ENCODE measurements at regions not wholly inside any gene's neighbourhood (a gene's known extent, or its start where the extent isn't known, plus 50 kb on each side); places are given as distances from the start of the nearest gene placed in this dataset.
A peak's percentile ranks its signal among the peaks of the same experiment; 100 is the strongest.

DNA sequence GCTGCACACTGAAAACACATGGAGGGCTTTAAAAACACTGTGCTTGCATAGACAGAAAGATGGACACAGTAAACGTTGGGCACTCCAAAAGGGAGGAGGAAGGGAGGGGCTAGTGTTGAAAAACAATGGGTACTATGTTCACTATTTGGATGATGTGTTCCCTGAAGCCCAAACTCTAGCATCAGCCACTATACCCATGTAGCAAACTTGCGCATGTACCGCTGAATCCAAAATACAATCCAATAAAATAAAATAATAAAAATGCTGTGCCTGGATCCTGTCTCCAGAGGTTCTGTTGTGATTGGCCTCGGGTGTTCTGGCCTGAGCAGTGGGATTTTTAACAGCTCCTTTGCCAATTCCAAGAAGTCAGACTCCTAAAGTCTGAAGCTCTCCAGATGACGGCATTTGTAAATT, 166.0 kb downstream of the TMEM182 start:
- DNase-seq (ENCODE audit: low spot score): no peak

DNA sequence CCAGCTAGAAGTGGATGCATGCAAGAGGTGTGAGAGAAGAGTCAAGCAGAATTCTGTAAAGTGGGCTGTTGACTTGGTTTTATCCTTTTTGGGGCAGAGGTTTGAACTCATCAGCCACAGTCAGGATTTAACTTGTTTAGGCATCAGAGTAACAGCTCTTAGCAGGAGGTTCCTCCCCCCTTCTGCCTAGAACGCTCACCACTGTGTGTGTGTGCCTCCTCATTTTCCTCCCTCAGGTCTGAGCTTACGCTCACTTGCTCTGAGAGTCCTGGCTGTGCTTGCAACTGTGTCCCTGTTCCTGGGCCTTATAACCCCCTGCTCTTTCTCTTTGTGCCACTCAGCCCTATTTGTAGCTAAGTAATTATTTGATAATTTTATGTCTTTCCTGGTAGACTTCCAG, 167.9 kb downstream of the TMEM182 start:
- no peak for TF ChIP-seq EZH2phosphoT487 (IDR thresholded peaks at IDR 0.05; ENCODE audit: low read depth, severe bottlenecking, unreplicated experiment)
- no peak for TF ChIP-seq EZH2 (IDR thresholded peaks at IDR 0.05; ENCODE audit: borderline replicate concordance)
- TF ChIP-seq, protein P1, sequence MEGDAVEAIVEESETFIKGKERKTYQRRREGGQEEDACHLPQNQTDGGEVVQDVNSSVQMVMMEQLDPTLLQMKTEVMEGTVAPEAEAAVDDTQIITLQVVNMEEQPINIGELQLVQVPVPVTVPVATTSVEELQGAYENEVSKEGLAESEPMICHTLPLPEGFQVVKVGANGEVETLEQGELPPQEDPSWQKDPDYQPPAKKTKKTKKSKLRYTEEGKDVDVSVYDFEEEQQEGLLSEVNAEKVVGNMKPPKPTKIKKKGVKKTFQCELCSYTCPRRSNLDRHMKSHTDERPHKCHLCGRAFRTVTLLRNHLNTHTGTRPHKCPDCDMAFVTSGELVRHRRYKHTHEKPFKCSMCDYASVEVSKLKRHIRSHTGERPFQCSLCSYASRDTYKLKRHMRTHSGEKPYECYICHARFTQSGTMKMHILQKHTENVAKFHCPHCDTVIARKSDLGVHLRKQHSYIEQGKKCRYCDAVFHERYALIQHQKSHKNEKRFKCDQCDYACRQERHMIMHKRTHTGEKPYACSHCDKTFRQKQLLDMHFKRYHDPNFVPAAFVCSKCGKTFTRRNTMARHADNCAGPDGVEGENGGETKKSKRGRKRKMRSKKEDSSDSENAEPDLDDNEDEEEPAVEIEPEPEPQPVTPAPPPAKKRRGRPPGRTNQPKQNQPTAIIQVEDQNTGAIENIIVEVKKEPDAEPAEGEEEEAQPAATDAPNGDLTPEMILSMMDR (IDR thresholded peaks at IDR 0.05; ENCODE audit: poor library complexity): no peak
- H3K4me2 ChIP-seq: no peak overlapping the region
- H3K4me1 ChIP-seq (ENCODE audit: insufficient read depth): no peaks in the 10 kb centered on the region
- no peak overlapping the region for H3K27ac ChIP-seq
- no peaks in the 10 kb centered on the region for H3K79me2 ChIP-seq
- no peaks in the 10 kb centered on the region for H3K27me3 ChIP-seq
- H3K9me3 ChIP-seq (ENCODE audit: low read depth): no peaks in the 10 kb centered on the region
- no peaks in the 10 kb centered on the region for H4K20me1 ChIP-seq (ENCODE audit: insufficient read depth, poor library complexity, severe bottlenecking)
- WGBS (ENCODE audit: low lambda C conversion rate, missing lambda C conversion rate): 61% methylated on average over 2 of the region's 2 CpGs
- no peak for DNase-seq (ENCODE audit: low spot score)
- no peaks in the 10 kb centered on the region for H3K9me2 ChIP-seq (replicated peaks; ENCODE audit: insufficient read depth)
- H3K4me3 ChIP-seq: no peak overlapping the region
- no peaks in the 10 kb centered on the region for H3K36me3 ChIP-seq (replicated peaks; ENCODE audit: insufficient read depth, low read depth)
- no peak overlapping the region for H2AFZ ChIP-seq

More for the DNA sequence above, 166.0 kb downstream of the TMEM182 start:
- WGBS (ENCODE audit: low lambda C conversion rate, missing lambda C conversion rate): 68% methylated on average over 5 of the region's 5 CpGs
- Histone ChIP-seq H3K9me2 (replicated peaks; ENCODE audit: insufficient read depth) (no peaks in the 10 kb centered on the region), H3K27me3 (no peaks in the 10 kb centered on the region), H3K9me3 (ENCODE audit: low read depth) (no peaks in the 10 kb centered on the region), H4K20me1 (ENCODE audit: insufficient read depth, poor library complexity, severe bottlenecking) (no peaks in the 10 kb centered on the region), H3K36me3 (replicated peaks; ENCODE audit: insufficient read depth, low read depth) (no peaks in the 10 kb centered on the region), H3K4me2 (no peak overlapping the region), H3K27ac (no peak overlapping the region), H2AFZ (no peak overlapping the region), H3K79me2 (no peaks in the 10 kb centered on the region), H3K4me3 (no peak overlapping the region), H3K4me1 (ENCODE audit: insufficient read depth) (no peaks in the 10 kb centered on the region)
- TF ChIP-seq EZH2phosphoT487 (IDR thresholded peaks at IDR 0.05; ENCODE audit: low read depth, severe bottlenecking, unreplicated experiment) (no peak), EZH2 (IDR thresholded peaks at IDR 0.05; ENCODE audit: borderline replicate concordance) (no peak)
- TF ChIP-seq, protein P1 (IDR thresholded peaks at IDR 0.05; ENCODE audit: poor library complexity): no peak

DNA sequence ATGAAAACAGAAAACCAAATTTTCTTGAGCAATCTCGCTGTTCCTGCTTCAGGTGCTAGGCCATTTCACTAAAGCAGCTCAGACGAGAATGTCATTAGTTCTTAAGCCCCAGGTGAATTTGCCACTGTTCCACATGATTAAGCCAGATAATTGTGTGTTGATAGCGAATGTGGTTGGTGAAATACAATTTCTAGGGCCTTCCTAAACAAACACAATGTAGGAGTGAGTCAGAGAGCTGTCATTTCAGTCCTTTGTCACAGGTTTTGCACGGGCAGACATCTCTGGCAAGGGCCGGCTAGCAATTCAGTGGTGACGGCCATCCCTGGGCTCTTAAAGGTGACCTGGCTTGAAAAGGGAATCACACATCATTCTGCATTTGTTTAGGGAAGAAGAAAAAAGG, 170.7 kb downstream of the TMEM182 start:
- Histone ChIP-seq H3K4me3 (no peak overlapping the region), H3K36me3 (replicated peaks; ENCODE audit: insufficient read depth, low read depth) (no peaks in the 10 kb centered on the region), H3K27me3 (no peaks in the 10 kb centered on the region), H3K27ac (no peak overlapping the region), H3K9me2 (replicated peaks; ENCODE audit: insufficient read depth) (no peaks in the 10 kb centered on the region), H3K9me3 (ENCODE audit: low read depth) (no peaks in the 10 kb centered on the region), H3K4me2 (no peak overlapping the region), H2AFZ (no peak overlapping the region), H4K20me1 (ENCODE audit: insufficient read depth, poor library complexity, severe bottlenecking) (no peaks in the 10 kb centered on the region), H3K4me1 (ENCODE audit: insufficient read depth) (no peaks in the 10 kb centered on the region), H3K79me2 (no peaks in the 10 kb centered on the region)
- WGBS (ENCODE audit: low lambda C conversion rate, missing lambda C conversion rate): 45% methylated on average over 6 of the region's 6 CpGs
- TF ChIP-seq EZH2 (IDR thresholded peaks at IDR 0.05; ENCODE audit: borderline replicate concordance): no peak
- TF ChIP-seq, protein P1 (IDR thresholded peaks at IDR 0.05; ENCODE audit: poor library complexity): no peak
- DNase-seq (ENCODE audit: low spot score): peak; percentile 22

DNA sequence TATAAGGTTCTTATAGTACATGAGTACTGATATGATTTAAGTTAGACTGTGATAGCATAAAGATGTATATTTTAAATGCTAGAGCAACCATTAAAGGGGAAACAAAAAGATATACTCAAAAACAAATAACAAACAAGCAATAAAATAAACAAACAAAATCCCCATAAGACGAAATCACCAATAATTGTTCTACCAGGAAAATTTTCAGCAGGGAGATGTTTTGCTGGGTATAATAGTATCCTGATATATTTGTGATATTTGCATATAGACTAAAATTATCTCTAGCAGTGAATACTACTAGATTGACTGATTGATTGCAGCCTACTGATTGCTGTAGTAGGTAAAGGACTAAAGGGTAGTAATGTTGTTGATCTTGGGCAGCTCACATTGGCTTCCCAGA, 177.4 kb downstream of the TMEM182 start:
- Histone ChIP-seq H4K20me1 (ENCODE audit: insufficient read depth, poor library complexity, severe bottlenecking) (no peaks in the 10 kb centered on the region), H3K4me1 (ENCODE audit: insufficient read depth) (no peaks in the 10 kb centered on the region), H3K4me3 (no peak overlapping the region), H3K79me2 (no peaks in the 10 kb centered on the region), H3K4me2 (no peak overlapping the region), H3K27me3 (no peaks in the 10 kb centered on the region), H3K9me3 (ENCODE audit: low read depth) (no peaks in the 10 kb centered on the region), H2AFZ (no peak overlapping the region), H3K9me2 (replicated peaks; ENCODE audit: insufficient read depth) (no peaks in the 10 kb centered on the region), H3K36me3 (replicated peaks; ENCODE audit: insufficient read depth, low read depth) (no peaks in the 10 kb centered on the region), H3K27ac (no peak overlapping the region)
- WGBS (ENCODE audit: low lambda C conversion rate, missing lambda C conversion rate): 65% methylated on average over 1 of the region's 1 CpG
- TF ChIP-seq EZH2phosphoT487 (IDR thresholded peaks at IDR 0.05; ENCODE audit: low read depth, severe bottlenecking, unreplicated experiment): no peak
- TF ChIP-seq, protein P1 (IDR thresholded peaks at IDR 0.05; ENCODE audit: poor library complexity): no peak
- DNase-seq (ENCODE audit: low spot score): no peak
